OCI-LY1 (cell line): ENCODE measurements at regions not wholly inside any gene's neighbourhood (a gene's known extent, or its start where the extent isn't known, plus 50 kb on each side); places are given as distances from the start of the nearest gene placed in this dataset.
"Not testable (repeated sequence)": the region's sequence is repeated elsewhere in the genome, so short reads cannot be mapped to it uniquely, and the experiment has no call there.

ENCODE experiments used
- H2AFZ ChIP-seq: fragments of 200-600 bp; sonication (generic), shearing (Covaris generic); 2 replicates; pipeline ENCODE4 v1.6.0; 2014; ENCODE audit warnings: antibody characterized with exemption, mild to moderate bottlenecking, low read length
- H3F3A ChIP-seq: fragments of 200-600 bp; sonication (generic), shearing (Covaris generic); 2 replicates; pipeline ENCODE4 v1.6.0; 2014; ENCODE audit warnings: mild to moderate bottlenecking, antibody characterized with exemption, low read length, moderate library complexity; ENCODE audit not compliant: insufficient read depth
- H3K27ac ChIP-seq: fragments of 200-600 bp; sonication (generic); 2 replicates; pipeline ENCODE4 v1.5.1; 2014; ENCODE audit warnings: low read length, mixed run types, mild to moderate bottlenecking, low read depth; ENCODE audit not compliant: poor library complexity, severe bottlenecking
- H3K27me3 ChIP-seq: fragments of 200-600 bp; sonication (generic); 2 replicates; pipeline ENCODE4 v1.6.0; 2014; ENCODE audit warnings: antibody characterized with exemption, mild to moderate bottlenecking, low read length, moderate library complexity; ENCODE audit not compliant: insufficient read depth
- H3K36me3 ChIP-seq: fragments of 200-600 bp; sonication (generic); 2 replicates; pipeline ENCODE4 v1.6.1; 2014; ENCODE audit warnings: mild to moderate bottlenecking, antibody characterized with exemption, low read length, moderate library complexity, mixed read lengths; ENCODE audit not compliant: insufficient read depth
- H3K4me1 ChIP-seq: fragments of 200-600 bp; sonication (generic); 2 replicates; pipeline ENCODE4 v1.5.1; 2014; ENCODE audit warnings: mild to moderate bottlenecking, low read length, moderate library complexity; ENCODE audit not compliant: insufficient read depth, severe bottlenecking
- H3K4me2 ChIP-seq: fragments of 200-600 bp; sonication (generic), shearing (Covaris generic); 2 replicates; pipeline ENCODE4 v1.6.1; 2014; ENCODE audit warnings: low read length
- H3K4me3 ChIP-seq: fragments of 200-600 bp; sonication (generic); 2 replicates; pipeline ENCODE4 v1.5.1; 2014; ENCODE audit warnings: low read length, low read depth, mild to moderate bottlenecking, mixed read lengths; ENCODE audit not compliant: poor library complexity, severe bottlenecking
- H3K79me2 ChIP-seq: fragments of 200-600 bp; shearing (Covaris generic); 2 replicates; pipeline ENCODE4 v1.6.1; 2016; ENCODE audit warnings: mixed run types, low read length, mixed read lengths; ENCODE audit not compliant: insufficient read depth
- H3K9ac ChIP-seq: fragments of 200-600 bp; sonication (generic), shearing (Covaris generic); 2 replicates; pipeline ENCODE4 v1.6.1; 2014; ENCODE audit warnings: mild to moderate bottlenecking, low read length, mixed read lengths
- H3K9me2 ChIP-seq: fragments of 200-600 bp; sonication (generic), shearing (Covaris generic); 2 replicates; pipeline ENCODE4 v1.6.1; 2014; ENCODE audit warnings: low read depth, mild to moderate bottlenecking, low read length, mixed read lengths
- H3K9me3 ChIP-seq: fragments of 200-600 bp; shearing (Covaris generic); 2 replicates; pipeline ENCODE4 v1.6.1; 2014; ENCODE audit warnings: low read length, mixed read lengths
- H4K20me1 ChIP-seq: fragments of 200-600 bp; sonication (generic), shearing (Covaris generic); 2 replicates; pipeline ENCODE4 v1.6.0; 2016; ENCODE audit warnings: mild to moderate bottlenecking, low read length; ENCODE audit not compliant: insufficient read depth
- CTCF ChIP-seq: fragments of 200-600 bp; sonication (generic), shearing (Covaris generic); IDR thresholded peaks from 2 replicates; pipeline ENCODE4 v1.5.1; 2017; ENCODE audit warnings: mild to moderate bottlenecking, antibody characterized with exemption, low read length, moderate library complexity, mixed read lengths
- EZH2 ChIP-seq: fragments of 200-600 bp; sonication (generic), shearing (Covaris generic); IDR thresholded peaks from 2 replicates; pipeline ENCODE4 v1.8.0; 2017; ENCODE audit warnings: borderline replicate concordance, mixed run types, mild to moderate bottlenecking, antibody characterized with exemption, low read length, moderate library complexity, mixed read lengths

- TF ChIP-seq EZH2 (no peak), CTCF (no peak)
- no peaks in the 10 kb centered on the region for H3F3A ChIP-seq
- no peaks in the 10 kb centered on the region for H3K79me2 ChIP-seq
- H4K20me1 ChIP-seq = no peaks in the 10 kb centered on the region
- no peaks in the 10 kb centered on the region for H3K9me3 ChIP-seq
- no peaks in the 10 kb centered on the region for H3K9me2 ChIP-seq
- no peak overlapping the region for H3K27ac ChIP-seq
- H3K9ac ChIP-seq = no peak overlapping the region
- H3K4me2 ChIP-seq = no peak overlapping the region
- no peaks in the 10 kb centered on the region for H3K36me3 ChIP-seq
- H3K4me1 ChIP-seq = no peaks in the 10 kb centered on the region
- H2AFZ ChIP-seq = no peak overlapping the region
- no peak overlapping the region for H3K4me3 ChIP-seq
- H3K27me3 ChIP-seq = no peaks in the 10 kb centered on the region
These were observed 339.1 kb upstream of the PRR16 start for GRCh38 chr5:120124961-120125360.

GRCh38 chr5:120132347-120132746 is 331.8 kb upstream of the PRR16 start:
- not testable (repeated sequence) for H3K4me2 ChIP-seq, H3K4me3 ChIP-seq, H3K36me3 ChIP-seq, H3F3A ChIP-seq, H3K9ac ChIP-seq, H3K4me1 ChIP-seq, H3K9me3 ChIP-seq, H3K9me2 ChIP-seq, H3K79me2 ChIP-seq, H2AFZ ChIP-seq, H4K20me1 ChIP-seq, H3K27me3 ChIP-seq, H3K27ac ChIP-seq

- no peaks in the 10 kb centered on the region for H3K4me1 ChIP-seq
These were observed 329.2 kb upstream of the PRR16 start for GRCh38 chr5:120134944-120135343.

More at GRCh38 chr5:120134944-120135343, 329.2 kb upstream of the PRR16 start:
- no peaks in the 10 kb centered on the region for H3F3A ChIP-seq
- no peak for TF ChIP-seq EZH2
- TF ChIP-seq CTCF = no peak
- H3K36me3 ChIP-seq = no peaks in the 10 kb centered on the region
- no peak overlapping the region for H3K9ac ChIP-seq
- no peaks in the 10 kb centered on the region for H3K79me2 ChIP-seq
- H3K9me2 ChIP-seq = no peaks in the 10 kb centered on the region
- no peak overlapping the region for H2AFZ ChIP-seq
- no peaks in the 10 kb centered on the region for H3K9me3 ChIP-seq
- no peaks in the 10 kb centered on the region for H4K20me1 ChIP-seq
- no peak overlapping the region for H3K4me3 ChIP-seq
- no peak overlapping the region for H3K4me2 ChIP-seq
- no peaks in the 10 kb centered on the region for H3K27me3 ChIP-seq
- H3K27ac ChIP-seq = no peak overlapping the region
